Gastrocnemius medialis (tissue), 4 donors: ENCODE measurements at regions not wholly inside any gene's neighbourhood (a gene's known extent, or its start where the extent isn't known, plus 50 kb on each side); places are given as distances from the start of the nearest gene placed in this dataset.

Source experiments
- ATAC-seq, 2 donors: fragments of 150-250 bp; one replicate each; pipeline ENCODE4 v1.9.1; 2016
- DNase-seq, 2 donors: peaks; one replicate each; pipeline ENCODE4 v3.0.0-alpha.2; 2019
- H3K27ac ChIP-seq, 4 donors: fragments of 200-600 bp; sonication (generic); 1 replicate in 1 of 4; 2 replicates in 3 of 4; pipeline ENCODE4 v1.5.1; 2016 to 2018; ENCODE audit warnings: mild to moderate bottlenecking in 2 of 4, moderate library complexity in 1 of 4
- H3K27me3 ChIP-seq, 3 donors: fragments of 200-600 bp; sonication (generic) in 2 of 3; 1 replicate in 1 of 3; 2 replicates in 2 of 3; pipeline versions ENCODE4 v1.5.1 to v1.6.0; 2016 to 2019; ENCODE audit warnings: mild to moderate bottlenecking in 1 of 3, moderate library complexity in 1 of 3
- H3K36me3 ChIP-seq, 2 donors: fragments of 200-600 bp; sonication (generic) in 1 of 2; one replicate each; pipeline ENCODE4 v1.5.1; 2017 to 2018
- H3K4me1 ChIP-seq, 2 donors: fragments of 200-600 bp; sonication (generic) in 1 of 2; one replicate each; pipeline ENCODE4 v1.5.1; 2016 to 2017; ENCODE audit warnings: mild to moderate bottlenecking in 2 of 2
- H3K4me3 ChIP-seq, 4 donors: fragments of 200-600 bp; sonication (generic) in 3 of 4; 1 replicate in 1 of 4; 2 replicates in 3 of 4; pipeline ENCODE4 v1.5.1; 2016 to 2019; ENCODE audit warnings: mild to moderate bottlenecking in 2 of 4
- H3K9me3 ChIP-seq, 3 donors: fragments of 200-600 bp; sonication (generic) in 2 of 3; 1 replicate in 1 of 3; 2 replicates in 2 of 3; pipeline ENCODE4 v1.5.1; 2016 to 2019
- POLR2A ChIP-seq, 2 donors: fragments of 450-650 bp; IDR thresholded peaks; one replicate each; pipeline ENCODE4 v1.6.1; 2017; ENCODE audit warnings: antibody characterized with exemption in 2 of 2, mild to moderate bottlenecking in 2 of 2, moderate library complexity in 2 of 2
- in situ Hi-C, 4 donors: fragments of 200-750 bp; cut with MboI; loops; one replicate each; pipeline versions ENCODE4 v1.15.0 to v1.8.0; 2017; ENCODE audit warnings: low sequenced_read_pairs in 4 of 4
- intact Hi-C: fragments of 100-400 bp; cut with DNase I; formaldehyde crosslinking; loops from one replicate; pipeline ENCODE4 v1.15.1; 2023; ENCODE audit warnings: low total_unique reads
- TF ChIP-seq, protein P1 (sequence below), 5 experiments: fragments of 450-650 bp in 3 of 5; fragments of 200-600 bp in 2 of 5; sonication (generic) in 2 of 5; IDR thresholded peaks in 4 of 5; conservative IDR thresholded peaks in 1 of 5; 1 replicate in 4 of 5; 2 replicates in 1 of 5; pipeline ENCODE4 v1.5.1; 2016 to 2019; ENCODE audit warnings: antibody characterized with exemption in 5 of 5, mild to moderate bottlenecking in 3 of 5, moderate library complexity in 3 of 5

DNA sequence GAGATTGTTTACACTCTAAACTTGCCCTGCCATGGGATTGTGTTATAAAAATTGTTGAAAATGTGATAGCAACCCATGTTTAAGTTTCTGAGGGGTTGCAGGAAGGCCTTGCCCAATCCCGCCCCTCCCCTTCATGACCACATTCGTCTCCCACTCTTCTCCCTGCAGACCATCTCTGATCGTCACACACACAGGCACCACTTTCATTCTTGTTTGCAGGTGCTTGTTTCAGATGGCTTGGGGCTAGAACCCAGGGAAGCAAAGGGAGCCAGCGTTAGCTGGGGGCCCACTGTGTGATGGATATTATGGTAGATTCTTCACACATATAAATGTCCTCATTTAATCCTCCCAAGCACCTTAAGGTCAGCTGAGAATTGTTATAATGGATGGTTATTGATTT, 286.7 kb upstream of the HABP2 start:
- Histone ChIP-seq H3K4me3 (no peak overlapping the region), H3K9me3 (no peaks in the 10 kb centered on the region), H3K27me3 (no peaks in the 10 kb centered on the region), H3K27ac (no peak overlapping the region), H3K4me1 (no peaks in the 10 kb centered on the region), H3K36me3 (no peaks in the 10 kb centered on the region)
- intact Hi-C loops: no loop called here
- in situ Hi-C loops: no loop called here
- ATAC-seq (no peak), DNase-seq (no peak)
- TF ChIP-seq, protein P1, sequence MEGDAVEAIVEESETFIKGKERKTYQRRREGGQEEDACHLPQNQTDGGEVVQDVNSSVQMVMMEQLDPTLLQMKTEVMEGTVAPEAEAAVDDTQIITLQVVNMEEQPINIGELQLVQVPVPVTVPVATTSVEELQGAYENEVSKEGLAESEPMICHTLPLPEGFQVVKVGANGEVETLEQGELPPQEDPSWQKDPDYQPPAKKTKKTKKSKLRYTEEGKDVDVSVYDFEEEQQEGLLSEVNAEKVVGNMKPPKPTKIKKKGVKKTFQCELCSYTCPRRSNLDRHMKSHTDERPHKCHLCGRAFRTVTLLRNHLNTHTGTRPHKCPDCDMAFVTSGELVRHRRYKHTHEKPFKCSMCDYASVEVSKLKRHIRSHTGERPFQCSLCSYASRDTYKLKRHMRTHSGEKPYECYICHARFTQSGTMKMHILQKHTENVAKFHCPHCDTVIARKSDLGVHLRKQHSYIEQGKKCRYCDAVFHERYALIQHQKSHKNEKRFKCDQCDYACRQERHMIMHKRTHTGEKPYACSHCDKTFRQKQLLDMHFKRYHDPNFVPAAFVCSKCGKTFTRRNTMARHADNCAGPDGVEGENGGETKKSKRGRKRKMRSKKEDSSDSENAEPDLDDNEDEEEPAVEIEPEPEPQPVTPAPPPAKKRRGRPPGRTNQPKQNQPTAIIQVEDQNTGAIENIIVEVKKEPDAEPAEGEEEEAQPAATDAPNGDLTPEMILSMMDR (IDR thresholded peaks at IDR 0.05 in 4 of 5, conservative IDR thresholded peaks at IDR 0.05 in 1 of 5): no peak
- no peak for TF ChIP-seq POLR2A (IDR thresholded peaks at IDR 0.05)

DNA sequence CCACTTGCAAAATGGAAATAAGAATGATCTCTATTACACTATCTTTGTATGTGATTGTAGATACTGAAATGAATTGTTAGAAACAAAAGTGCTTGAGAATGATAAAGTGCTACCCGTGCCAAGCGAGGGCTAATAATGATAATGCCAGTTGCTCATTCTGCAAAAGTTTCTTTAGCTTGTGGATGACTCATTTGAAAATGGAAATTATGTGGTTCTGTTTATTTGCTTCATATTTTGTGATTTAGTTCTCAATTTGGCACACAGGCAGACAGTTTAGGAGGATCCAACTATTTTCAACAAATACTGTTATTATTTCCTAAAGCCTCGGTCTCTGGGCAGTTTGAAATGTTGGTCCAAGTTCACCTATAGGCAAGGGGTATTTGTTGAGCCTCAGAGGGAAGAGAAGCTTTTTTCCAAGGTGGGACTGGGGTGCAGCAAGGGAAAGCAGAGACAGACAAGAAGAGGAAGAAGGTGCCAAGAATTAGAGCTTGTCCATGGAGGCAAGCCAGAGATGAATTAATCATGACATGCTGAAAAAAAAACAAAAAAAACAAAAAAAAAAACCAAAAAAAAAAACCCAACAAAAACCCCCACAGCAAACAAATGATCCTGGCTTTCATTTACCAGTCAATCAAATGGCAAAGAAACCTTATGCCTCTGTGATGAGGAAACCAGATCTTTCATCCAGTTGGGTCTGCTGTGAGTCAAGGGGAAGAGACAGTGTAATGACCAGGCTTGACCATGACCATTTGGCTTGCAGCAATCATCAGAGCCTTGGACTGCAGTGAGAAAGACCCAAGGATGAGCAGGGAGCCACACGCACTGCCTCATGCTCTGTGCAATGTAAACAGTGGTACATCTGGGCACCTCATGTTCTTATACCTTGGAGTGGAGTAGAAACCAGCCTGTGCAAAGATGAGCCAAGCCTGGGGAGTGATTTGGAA, 285.0 kb upstream of the HABP2 start:
- Histone ChIP-seq H3K4me1 (no peaks in the 10 kb centered on the region), H3K27me3 (no peaks in the 10 kb centered on the region), H3K9me3 (no peaks in the 10 kb centered on the region), H3K4me3 (no peak overlapping the region), H3K27ac (no peak overlapping the region), H3K36me3 (no peaks in the 10 kb centered on the region)
- TF ChIP-seq, protein P1 (IDR thresholded peaks at IDR 0.05 in 4 of 5, conservative IDR thresholded peaks at IDR 0.05 in 1 of 5): no peak
- TF ChIP-seq POLR2A (IDR thresholded peaks at IDR 0.05): no peak
- intact Hi-C loops: no loop called here
- DNase-seq (no peak), ATAC-seq (no peak)
- in situ Hi-C loops: no loop called here

DNA sequence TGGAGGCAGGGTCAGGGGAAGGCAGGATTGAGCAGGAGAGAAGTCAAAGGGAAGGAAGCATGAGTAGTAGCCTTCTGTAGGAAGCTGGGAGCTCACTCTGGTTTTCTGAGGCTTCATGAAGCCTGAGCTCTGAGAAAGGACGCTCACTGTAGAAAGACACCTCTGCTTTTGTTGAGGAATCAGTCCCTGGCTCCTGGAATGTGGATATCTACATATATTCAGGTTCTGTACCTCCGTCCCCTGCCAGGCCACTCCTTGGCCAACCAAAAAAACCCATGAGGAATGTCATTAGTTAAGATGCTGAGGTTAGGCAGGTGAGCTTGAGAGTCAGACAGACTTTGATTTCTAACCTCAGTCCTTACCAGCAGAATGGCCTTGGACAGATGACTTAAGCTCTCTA, 283.5 kb upstream of the HABP2 start:
- H3K4me1 ChIP-seq: no peaks in the 10 kb centered on the region
- H3K4me3 ChIP-seq: no peak overlapping the region
- no peaks in the 10 kb centered on the region for H3K36me3 ChIP-seq
- no peak for ATAC-seq
- no peak for DNase-seq
- H3K27ac ChIP-seq: no peak overlapping the region
- TF ChIP-seq, protein P1 (IDR thresholded peaks at IDR 0.05 in 4 of 5, conservative IDR thresholded peaks at IDR 0.05 in 1 of 5): no peak
- no peak for TF ChIP-seq POLR2A (IDR thresholded peaks at IDR 0.05)
- no peaks in the 10 kb centered on the region for H3K27me3 ChIP-seq
- in situ Hi-C loops: no loop called here
- intact Hi-C loops: no loop called here
- no peaks in the 10 kb centered on the region for H3K9me3 ChIP-seq

DNA sequence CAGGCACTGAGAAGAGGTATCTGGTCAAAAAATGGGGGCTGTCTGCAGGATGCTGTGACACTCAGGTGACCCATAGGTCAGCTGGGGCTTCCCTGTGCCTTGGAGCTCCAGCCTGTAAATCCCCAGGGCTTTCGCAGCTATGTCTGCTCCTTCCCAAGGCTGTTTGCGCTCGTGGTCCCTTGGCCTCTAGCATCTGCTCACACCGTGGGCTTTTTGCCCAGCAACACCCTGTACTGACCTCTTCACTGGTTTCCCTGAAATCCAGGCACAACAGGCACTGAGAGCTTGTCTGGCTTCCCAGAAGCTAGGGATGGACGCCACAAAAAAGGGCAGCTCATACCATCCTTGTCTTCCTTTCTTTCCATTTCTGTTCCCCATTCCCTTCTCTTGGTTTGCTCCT, 280.3 kb upstream of the HABP2 start:
- no peak for DNase-seq
- intact Hi-C loops (no loop called here), in situ Hi-C loops (no loop called here)
- peak overlapping the region in 1 of 4 donors; percentile 58 for H3K27ac ChIP-seq
- H3K9me3 ChIP-seq: no peaks in the 10 kb centered on the region
- ATAC-seq: no peak
- no peaks in the 10 kb centered on the region for H3K4me1 ChIP-seq
- no peaks in the 10 kb centered on the region for H3K27me3 ChIP-seq
- H3K36me3 ChIP-seq: no peaks in the 10 kb centered on the region
- TF ChIP-seq POLR2A (IDR thresholded peaks at IDR 0.05): no peak
- TF ChIP-seq, protein P1 (IDR thresholded peaks at IDR 0.05 in 4 of 5, conservative IDR thresholded peaks at IDR 0.05 in 1 of 5): no peak
- no peak overlapping the region for H3K4me3 ChIP-seq
